ENCODE measurements at regions not wholly inside any gene's neighbourhood (a gene's known extent, or its start where the extent isn't known, plus 50 kb on each side); places are given as distances from the start of the nearest gene placed in this dataset.

DNA sequence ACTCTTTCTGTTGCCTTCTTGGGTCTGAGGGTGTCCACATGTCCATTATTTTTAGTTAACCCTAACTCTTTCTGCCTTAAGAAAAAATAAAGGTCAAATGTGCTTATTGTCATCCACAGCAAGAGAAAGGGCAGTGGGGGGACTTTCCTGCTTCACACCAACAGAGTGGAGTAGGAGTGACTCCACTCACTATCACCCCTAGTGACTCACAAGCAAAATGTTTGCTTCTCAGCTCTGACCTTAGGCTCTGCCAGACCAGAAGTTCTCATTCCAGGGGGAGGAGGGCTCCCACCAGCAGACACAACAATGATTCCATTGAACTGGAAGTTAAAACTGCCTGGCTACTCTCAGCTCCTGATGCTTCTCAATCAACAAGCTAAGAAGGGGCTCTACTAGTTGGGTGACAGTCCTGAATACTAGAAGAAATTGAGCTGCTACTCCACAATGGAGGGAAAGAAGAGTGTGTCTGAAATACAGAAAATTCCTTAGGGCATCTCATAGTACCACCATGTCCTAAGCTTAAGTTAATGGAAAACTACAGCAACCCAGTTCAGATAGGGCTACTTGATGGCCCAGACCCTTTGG is 83.9 kb upstream of the AFDN start:
- no peak overlapping the region for H3K4me3 ChIP-seq (ENCODE audit: low read depth, low read length)
- no peak for TF ChIP-seq MAX (IDR thresholded peaks at IDR 0.05; ENCODE audit: low read depth, low read length)
- TF ChIP-seq POLR2A (IDR thresholded peaks at IDR 0.05; ENCODE audit: extremely low read depth, insufficient read length), result no peak
- no peak for TF ChIP-seq CTCF (IDR thresholded peaks at IDR 0.05; ENCODE audit: low read depth, low read length)
- TF ChIP-seq MYC (IDR thresholded peaks at IDR 0.05; ENCODE audit: low read depth, low read length), result no peak
- no peak for DNase-seq (ENCODE audit: low read depth)

GRCh38 chr6:167744681-167745669 is 81.7 kb upstream of the AFDN start:
- H3K4me3 ChIP-seq (ENCODE audit: low read depth, low read length), result no peak overlapping the region
- DNase-seq (ENCODE audit: low read depth), result no peak
- no peak for TF ChIP-seq POLR2A (IDR thresholded peaks at IDR 0.05; ENCODE audit: extremely low read depth, insufficient read length)
- TF ChIP-seq CTCF (IDR thresholded peaks at IDR 0.05; ENCODE audit: low read depth, low read length), result no peak
- no peak for TF ChIP-seq MAX (IDR thresholded peaks at IDR 0.05; ENCODE audit: low read depth, low read length)
- no peak for TF ChIP-seq MYC (IDR thresholded peaks at IDR 0.05; ENCODE audit: low read depth, low read length)

GRCh38 chr6:167745670-167746389 is 80.9 kb upstream of the AFDN start:
- TF ChIP-seq POLR2A (IDR thresholded peaks at IDR 0.05; ENCODE audit: extremely low read depth, insufficient read length) (no peak), CTCF (IDR thresholded peaks at IDR 0.05; ENCODE audit: low read depth, low read length) (no peak), MAX (IDR thresholded peaks at IDR 0.05; ENCODE audit: low read depth, low read length) (no peak), MYC (IDR thresholded peaks at IDR 0.05; ENCODE audit: low read depth, low read length) (no peak)
- no peak for DNase-seq (ENCODE audit: low read depth)
- no peak overlapping the region for H3K4me3 ChIP-seq (ENCODE audit: low read depth, low read length)

DNA sequence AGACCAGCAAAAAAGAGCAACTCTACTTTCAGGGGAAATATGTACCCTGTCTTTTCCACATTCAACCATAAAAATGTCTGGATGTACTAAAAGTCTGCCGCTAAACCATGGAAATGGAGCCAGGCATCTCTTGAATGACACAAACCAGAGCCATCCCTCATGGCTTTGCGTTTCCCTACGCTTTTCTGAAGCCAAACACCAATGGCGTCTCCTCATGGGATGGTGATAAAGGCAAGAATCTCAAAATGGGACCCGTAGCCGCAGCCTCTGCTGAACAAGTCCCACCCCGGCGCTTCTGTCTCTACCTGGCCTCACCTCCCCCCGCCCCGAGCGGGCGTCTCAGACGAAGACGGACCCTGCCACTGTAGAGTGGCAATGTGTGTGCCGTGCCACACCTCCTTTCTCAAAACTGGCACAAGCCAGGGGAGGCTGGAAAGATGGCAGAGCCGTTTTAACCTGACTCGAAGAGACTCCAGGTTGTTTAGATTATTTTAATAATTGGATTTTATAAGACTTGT is 80.3 kb upstream of the AFDN start:
- H3K4me3 ChIP-seq (ENCODE audit: low read depth, low read length), result no peak overlapping the region
- no peak for DNase-seq (ENCODE audit: low read depth)
- TF ChIP-seq POLR2A (IDR thresholded peaks at IDR 0.05; ENCODE audit: extremely low read depth, insufficient read length) (no peak), CTCF (IDR thresholded peaks at IDR 0.05; ENCODE audit: low read depth, low read length) (no peak), MAX (IDR thresholded peaks at IDR 0.05; ENCODE audit: low read depth, low read length) (no peak), MYC (IDR thresholded peaks at IDR 0.05; ENCODE audit: low read depth, low read length) (no peak)

GRCh38 chr6:167746975-167747374 is 79.7 kb upstream of the AFDN start:
- TF ChIP-seq MAX (IDR thresholded peaks at IDR 0.05; ENCODE audit: low read depth, low read length) (no peak), POLR2A (IDR thresholded peaks at IDR 0.05; ENCODE audit: extremely low read depth, insufficient read length) (no peak), MYC (IDR thresholded peaks at IDR 0.05; ENCODE audit: low read depth, low read length) (no peak), CTCF (IDR thresholded peaks at IDR 0.05; ENCODE audit: low read depth, low read length) (no peak)

More at GRCh38 chr6:167746975-167747374, 79.7 kb upstream of the AFDN start:
- DNase-seq (ENCODE audit: low read depth), result no peak
- no peak overlapping the region for H3K4me3 ChIP-seq (ENCODE audit: low read depth, low read length)
